Bronchial epithelial cell (primary cell): ENCODE measurements at regions not wholly inside any gene's neighbourhood (a gene's known extent, or its start where the extent isn't known, plus 50 kb on each side); places are given as distances from the start of the nearest gene placed in this dataset.
"Not testable (repeated sequence)": the region's sequence is repeated elsewhere in the genome, so short reads cannot be mapped to it uniquely, and the experiment has no call there.

Source experiments
- DNase-seq: peaks from one replicate; pipeline ENCODE4 v3.0.0-alpha.2; 2010; ENCODE audit warnings: low read depth
- FAIRE-seq: peaks from 2 replicates; lab custom pipeline; 2011; peaks lifted over from hg19 to GRCh38; lab: Jason Lieb, UNC
- H3K27me3 ChIP-seq: 2 replicates; pipeline ENCODE4 v1.5.1; 2011; ENCODE audit warnings: low read length; ENCODE audit not compliant: control insufficient read depth, insufficient read depth
- H3K36me3 ChIP-seq: 2 replicates; pipeline ENCODE4 v1.5.1; 2011; ENCODE audit warnings: low read length; ENCODE audit not compliant: control insufficient read depth, insufficient read depth
- H3K4me3 ChIP-seq: 2 replicates; pipeline ENCODE4 v1.5.1; 2011; ENCODE audit warnings: mild to moderate bottlenecking, low read depth, low read length, control low read depth

GRCh38 chr20:30524155-30524554, 733.3 kb upstream of the DEFB115 start:
- not testable (repeated sequence) for H3K27me3 ChIP-seq, FAIRE-seq, H3K36me3 ChIP-seq, DNase-seq, H3K4me3 ChIP-seq

- not testable (repeated sequence) for H3K4me3 ChIP-seq, DNase-seq, FAIRE-seq, H3K36me3 ChIP-seq, H3K27me3 ChIP-seq
Measured at GRCh38 chr20:30524761-30525160, 732.7 kb upstream of the DEFB115 start.

DNA sequence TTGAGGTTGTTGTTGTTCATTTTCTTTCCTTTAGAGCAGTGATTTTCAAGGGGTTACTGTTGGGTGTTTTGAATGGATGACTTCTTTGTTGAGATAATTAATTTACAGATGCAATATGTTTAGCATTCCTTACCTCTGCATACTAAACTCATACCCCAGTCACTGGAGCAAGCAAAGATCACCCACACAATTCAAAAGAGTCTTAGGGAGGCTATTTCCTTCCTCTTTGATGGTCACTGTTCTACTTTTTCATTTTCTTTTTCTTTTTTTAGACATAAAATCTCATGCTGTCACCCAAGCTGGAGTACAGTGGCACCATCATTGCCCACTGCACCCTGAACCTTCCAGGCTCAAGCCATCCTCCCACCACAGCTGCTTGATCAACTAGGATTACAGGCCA, 723.8 kb upstream of the DEFB115 start:
- H3K4me3 ChIP-seq, DNase-seq, H3K36me3 ChIP-seq, FAIRE-seq, H3K27me3 ChIP-seq: not testable (repeated sequence)

DNA sequence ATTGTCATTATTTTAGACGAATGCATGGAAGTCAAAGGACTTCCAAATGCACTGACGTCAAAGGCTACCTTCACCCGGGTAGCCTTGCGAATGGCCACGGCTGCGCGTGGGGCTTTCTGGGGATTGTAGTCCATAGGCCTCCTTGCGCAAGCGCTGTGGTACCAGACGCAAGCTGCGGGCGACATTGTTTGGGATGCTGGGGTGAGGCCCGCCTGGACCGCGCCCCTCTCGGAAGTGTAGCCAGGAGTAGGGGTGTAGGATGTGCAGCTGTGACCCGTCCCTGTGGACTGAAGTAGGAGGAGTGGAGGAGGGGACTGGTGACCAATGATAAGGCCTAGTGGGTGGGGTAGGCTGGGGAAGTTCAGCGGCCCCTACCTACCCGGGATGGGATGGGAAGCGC, 720.0 kb upstream of the DEFB115 start:
- not testable (repeated sequence) for H3K27me3 ChIP-seq, FAIRE-seq

GRCh38 chr20:30540330-30541069, 717.0 kb upstream of the DEFB115 start:
- DNase-seq, FAIRE-seq, H3K4me3 ChIP-seq, H3K36me3 ChIP-seq, H3K27me3 ChIP-seq: not testable (repeated sequence)

More for the DNA sequence above, 720.0 kb upstream of the DEFB115 start:
- not testable (repeated sequence) for H3K36me3 ChIP-seq, H3K4me3 ChIP-seq, DNase-seq

- H3K4me3 ChIP-seq, H3K27me3 ChIP-seq, FAIRE-seq, H3K36me3 ChIP-seq, DNase-seq: not testable (repeated sequence)
Measured at GRCh38 chr20:30551236-30551635, 706.2 kb upstream of the DEFB115 start.

GRCh38 chr20:30556797-30557196, 700.7 kb upstream of the DEFB115 start:
- H3K4me3 ChIP-seq, DNase-seq, H3K27me3 ChIP-seq, H3K36me3 ChIP-seq, FAIRE-seq: not testable (repeated sequence)

DNA sequence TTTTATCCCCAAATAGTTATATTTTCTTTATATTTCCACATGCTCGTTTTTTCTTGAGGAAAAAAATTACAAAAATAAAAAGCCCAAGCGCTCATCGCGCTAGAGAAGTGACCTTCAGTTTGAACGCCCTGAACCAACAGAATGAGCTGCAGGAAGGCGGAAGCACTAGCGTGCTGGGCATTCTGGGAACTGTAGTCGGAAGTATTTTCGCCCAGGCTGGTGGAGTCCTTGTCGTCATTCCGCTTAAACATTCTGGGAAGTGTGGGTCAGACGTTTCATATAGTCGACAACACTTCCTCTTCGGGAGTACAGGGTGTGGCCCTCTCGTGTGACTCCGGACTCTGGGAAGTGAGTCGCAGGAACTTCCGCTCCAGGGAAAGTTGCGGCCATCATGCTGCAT, 692.4 kb upstream of the DEFB115 start:
- not testable (repeated sequence) for H3K27me3 ChIP-seq, FAIRE-seq, H3K36me3 ChIP-seq, H3K4me3 ChIP-seq, DNase-seq

DNA sequence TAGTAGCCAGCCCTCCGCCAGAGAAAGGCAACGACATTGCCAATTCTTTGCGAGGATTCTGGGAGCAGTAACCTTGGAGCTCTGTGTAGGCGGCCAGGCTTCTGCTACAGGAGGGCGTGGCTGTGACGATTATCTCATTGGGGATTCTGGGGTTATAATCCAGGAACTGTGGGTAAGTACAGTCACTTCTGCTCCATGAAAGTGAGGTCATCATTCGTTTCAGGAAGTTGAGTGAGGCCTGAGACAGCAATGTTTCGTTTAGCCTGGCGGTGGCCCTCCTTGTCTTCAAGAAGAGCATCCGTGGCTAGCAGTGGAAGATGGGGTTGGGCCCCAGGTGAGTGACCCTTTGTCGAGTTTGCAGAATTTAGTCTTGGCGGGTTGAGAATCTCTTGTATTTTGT, 687.6 kb upstream of the DEFB115 start:
- H3K27me3 ChIP-seq, H3K36me3 ChIP-seq, DNase-seq, FAIRE-seq, H3K4me3 ChIP-seq: not testable (repeated sequence)

GRCh38 chr20:30570622-30571021, 686.8 kb upstream of the DEFB115 start:
- FAIRE-seq, H3K4me3 ChIP-seq, H3K36me3 ChIP-seq, H3K27me3 ChIP-seq, DNase-seq: not testable (repeated sequence)

- not testable (repeated sequence) for H3K4me3 ChIP-seq, H3K36me3 ChIP-seq, DNase-seq, FAIRE-seq, H3K27me3 ChIP-seq
Measured at GRCh38 chr20:30574337-30574736, 683.1 kb upstream of the DEFB115 start.

DNA sequence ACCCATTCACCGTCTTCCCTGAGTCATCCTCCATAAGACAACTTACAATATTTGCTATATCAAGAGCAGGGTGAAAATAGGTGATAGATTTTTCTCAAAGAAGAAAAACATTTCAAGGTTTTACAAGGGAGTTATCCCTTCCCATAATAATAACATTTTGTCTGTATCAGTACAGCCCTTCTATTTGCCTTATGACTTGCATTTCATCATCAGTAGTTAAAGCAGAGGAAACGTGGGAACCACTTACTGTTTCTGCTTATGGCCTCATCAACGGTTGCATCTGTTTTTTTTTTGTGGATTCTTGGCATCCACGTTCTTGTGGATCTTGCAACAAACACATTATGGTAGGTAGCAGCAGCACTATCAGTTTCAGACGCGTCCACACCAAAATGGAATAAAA, 678.4 kb upstream of the DEFB115 start:
- H3K4me3 ChIP-seq, FAIRE-seq, DNase-seq, H3K36me3 ChIP-seq, H3K27me3 ChIP-seq: not testable (repeated sequence)

DNA sequence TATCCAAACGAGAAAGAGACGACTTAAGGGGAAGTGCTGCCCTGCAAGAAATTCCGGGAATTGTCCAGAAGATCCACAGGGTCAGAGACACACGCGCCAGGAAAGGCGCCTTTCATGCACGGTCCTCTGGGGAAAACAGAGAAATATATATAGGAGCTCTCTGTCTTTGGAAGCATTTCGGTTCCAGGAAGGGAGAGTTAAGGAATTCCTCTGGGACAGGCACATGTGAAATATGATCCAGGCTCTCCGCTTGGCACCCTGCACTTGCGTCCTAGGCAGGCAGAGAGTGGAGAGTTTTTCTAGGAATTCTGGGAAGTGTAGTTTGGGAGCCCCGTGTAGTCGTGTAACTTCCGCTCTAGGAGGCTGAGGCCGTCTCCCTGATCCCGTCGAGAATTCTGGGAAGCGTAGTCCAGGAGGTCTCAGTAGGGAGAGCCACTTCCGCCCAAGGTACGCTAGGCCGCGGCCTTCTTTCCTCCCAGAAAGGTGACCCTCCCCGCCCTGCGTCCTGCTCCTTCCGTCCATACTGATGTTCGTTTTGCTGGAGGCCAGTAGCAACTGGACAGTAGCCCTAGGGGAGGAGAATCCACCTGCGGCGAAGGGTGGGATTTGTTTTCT, 677.5 kb upstream of the DEFB115 start:
- H3K27me3 ChIP-seq, H3K36me3 ChIP-seq, FAIRE-seq: not testable (repeated sequence)
- H3K4me3 ChIP-seq: peak overlapping the region; percentile 31
- peak; percentile 61 for DNase-seq

DNA sequence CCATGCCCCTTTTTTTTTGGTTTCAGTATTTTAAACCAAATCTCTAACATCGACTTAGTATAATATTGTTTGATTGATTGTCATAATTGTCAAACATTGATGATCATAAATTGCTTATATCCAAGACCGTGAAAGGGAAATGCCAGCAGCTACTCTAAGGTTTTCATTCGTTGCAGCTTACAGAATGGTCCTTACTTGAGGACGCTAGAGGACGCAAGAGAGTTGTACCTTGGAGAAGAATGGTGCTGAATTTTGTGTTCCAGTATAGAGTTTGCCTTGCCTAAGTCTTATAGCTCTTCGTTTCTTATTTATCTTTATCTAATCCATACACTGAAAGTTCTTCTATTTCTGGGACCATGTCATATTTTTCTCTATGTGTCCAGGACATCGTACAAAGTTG, 675.6 kb upstream of the DEFB115 start:
- H3K27me3 ChIP-seq, H3K4me3 ChIP-seq, H3K36me3 ChIP-seq, FAIRE-seq: not testable (repeated sequence)
- peak; percentile 5 for DNase-seq

DNA sequence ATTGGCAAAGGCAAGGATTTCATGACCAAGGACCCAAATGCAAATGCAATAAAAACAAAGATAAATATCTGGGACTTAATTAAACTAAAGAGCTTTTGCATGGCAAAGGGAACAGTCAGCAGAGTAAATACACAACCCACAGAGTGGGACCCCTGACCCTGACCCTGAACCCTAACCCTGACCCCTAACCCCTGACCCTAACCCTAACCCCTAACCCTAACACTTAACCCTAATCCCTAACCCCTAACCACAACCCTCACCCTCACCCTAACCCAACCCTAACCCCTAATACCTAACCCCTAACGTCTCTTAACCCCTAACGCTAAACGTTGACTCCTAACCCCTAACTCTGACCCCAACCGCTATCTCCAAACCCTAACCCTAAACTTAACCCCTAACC, 673.1 kb upstream of the DEFB115 start:
- H3K27me3 ChIP-seq, FAIRE-seq, H3K4me3 ChIP-seq, DNase-seq, H3K36me3 ChIP-seq: not testable (repeated sequence)
